ENCODE measurements at regions not wholly inside any gene's neighbourhood (a gene's known extent, or its start where the extent isn't known, plus 50 kb on each side); places are given as distances from the start of the nearest gene placed in this dataset.

GRCh38 chr15:20646529-20647142 lies 105.0 kb upstream of the GOLGA6L6 start:
- intact Hi-C loops (cut with micrococcal nuclease), result no loop called here
- no peaks in the 10 kb centered on the region for H3K4me1 Mint-ChIP-seq (ENCODE audit: insufficient read depth, unreplicated experiment)
- TF ChIP-seq, protein P1, sequence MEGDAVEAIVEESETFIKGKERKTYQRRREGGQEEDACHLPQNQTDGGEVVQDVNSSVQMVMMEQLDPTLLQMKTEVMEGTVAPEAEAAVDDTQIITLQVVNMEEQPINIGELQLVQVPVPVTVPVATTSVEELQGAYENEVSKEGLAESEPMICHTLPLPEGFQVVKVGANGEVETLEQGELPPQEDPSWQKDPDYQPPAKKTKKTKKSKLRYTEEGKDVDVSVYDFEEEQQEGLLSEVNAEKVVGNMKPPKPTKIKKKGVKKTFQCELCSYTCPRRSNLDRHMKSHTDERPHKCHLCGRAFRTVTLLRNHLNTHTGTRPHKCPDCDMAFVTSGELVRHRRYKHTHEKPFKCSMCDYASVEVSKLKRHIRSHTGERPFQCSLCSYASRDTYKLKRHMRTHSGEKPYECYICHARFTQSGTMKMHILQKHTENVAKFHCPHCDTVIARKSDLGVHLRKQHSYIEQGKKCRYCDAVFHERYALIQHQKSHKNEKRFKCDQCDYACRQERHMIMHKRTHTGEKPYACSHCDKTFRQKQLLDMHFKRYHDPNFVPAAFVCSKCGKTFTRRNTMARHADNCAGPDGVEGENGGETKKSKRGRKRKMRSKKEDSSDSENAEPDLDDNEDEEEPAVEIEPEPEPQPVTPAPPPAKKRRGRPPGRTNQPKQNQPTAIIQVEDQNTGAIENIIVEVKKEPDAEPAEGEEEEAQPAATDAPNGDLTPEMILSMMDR (IDR thresholded peaks at IDR 0.05; ENCODE audit: unreplicated experiment), result no peak
- no peak overlapping the region for H3K4me3 Mint-ChIP-seq (ENCODE audit: unreplicated experiment)
- ChIA-PET POLR2A (interaction anchor here (1.1 to 1.2 kb wide), 2 partner anchors 11 to 16 kb away, joined by 3 to 4 read pairs; no protein-coding TSS in a partner anchor), CTCF (interaction anchor here (1.0 to 1.7 kb wide), 2 partner anchors 627 to 638 kb away, joined by 3 to 6 read pairs; no protein-coding TSS in a partner anchor)
- H3K27ac Mint-ChIP-seq (ENCODE audit: low read depth, unreplicated experiment), result no peak overlapping the region
- H3K9me3 Mint-ChIP-seq (ENCODE audit: unreplicated experiment), result no peaks in the 10 kb centered on the region
- no TSS peak for BruUV-seq (replicated peaks)
- no peak for DNase-seq (ENCODE audit: unreplicated experiment)
- H3K36me3 Mint-ChIP-seq (ENCODE audit: insufficient read depth, unreplicated experiment), result no peaks in the 10 kb centered on the region
- H3K27me3 Mint-ChIP-seq (ENCODE audit: insufficient read depth, unreplicated experiment), result no peaks in the 10 kb centered on the region

GRCh38 chr15:20645956-20646355 lies 104.4 kb upstream of the GOLGA6L6 start:
- Mint-ChIP-seq H3K9me3 (ENCODE audit: unreplicated experiment) (no peaks in the 10 kb centered on the region), H3K36me3 (ENCODE audit: insufficient read depth, unreplicated experiment) (no peaks in the 10 kb centered on the region), H3K27me3 (ENCODE audit: insufficient read depth, unreplicated experiment) (no peaks in the 10 kb centered on the region), H3K4me3 (ENCODE audit: unreplicated experiment) (no peak overlapping the region), H3K27ac (ENCODE audit: low read depth, unreplicated experiment) (no peak overlapping the region), H3K4me1 (ENCODE audit: insufficient read depth, unreplicated experiment) (no peaks in the 10 kb centered on the region)
- intact Hi-C loops (cut with micrococcal nuclease), result no loop called here
- CTCF ChIA-PET, result interaction anchor here (1.0 to 1.7 kb wide), 2 partner anchors 627 to 638 kb away, joined by 3 to 6 read pairs; no protein-coding TSS in a partner anchor
- TF ChIP-seq, protein P1 (IDR thresholded peaks at IDR 0.05; ENCODE audit: unreplicated experiment), result no peak
- DNase-seq (ENCODE audit: unreplicated experiment), result peak; percentile 61
- no TSS peak for BruUV-seq (replicated peaks)
- POLR2A ChIA-PET, result interaction anchor here (1.1 to 1.2 kb wide), 2 partner anchors 11 to 17 kb away, joined by 3 to 4 read pairs; no protein-coding TSS in a partner anchor

- CTCF ChIA-PET, result interaction anchor here (1.7 kb wide), 1 partner anchor 639 kb away, joined by 6 read pairs; no protein-coding TSS in a partner anchor
- Mint-ChIP-seq H3K9me3 (ENCODE audit: unreplicated experiment) (no peaks in the 10 kb centered on the region), H3K36me3 (ENCODE audit: insufficient read depth, unreplicated experiment) (no peaks in the 10 kb centered on the region), H3K4me3 (ENCODE audit: unreplicated experiment) (no peak overlapping the region), H3K4me1 (ENCODE audit: insufficient read depth, unreplicated experiment) (no peaks in the 10 kb centered on the region), H3K27me3 (ENCODE audit: insufficient read depth, unreplicated experiment) (no peaks in the 10 kb centered on the region), H3K27ac (ENCODE audit: low read depth, unreplicated experiment) (no peak overlapping the region)
- DNase-seq (ENCODE audit: unreplicated experiment), result no peak
- POLR2A ChIA-PET, result interaction anchor here (0.9 kb wide), 1 partner anchor 8 kb away, joined by 3 read pairs; no protein-coding TSS in a partner anchor
- TF ChIP-seq, protein P1 (IDR thresholded peaks at IDR 0.05; ENCODE audit: unreplicated experiment), result no peak
- intact Hi-C loops (cut with micrococcal nuclease), result no loop called here
- BruUV-seq (replicated peaks), result no TSS peak
These were observed 103.3 kb upstream of the GOLGA6L6 start for GRCh38 chr15:20644896-20645295.

DNA sequence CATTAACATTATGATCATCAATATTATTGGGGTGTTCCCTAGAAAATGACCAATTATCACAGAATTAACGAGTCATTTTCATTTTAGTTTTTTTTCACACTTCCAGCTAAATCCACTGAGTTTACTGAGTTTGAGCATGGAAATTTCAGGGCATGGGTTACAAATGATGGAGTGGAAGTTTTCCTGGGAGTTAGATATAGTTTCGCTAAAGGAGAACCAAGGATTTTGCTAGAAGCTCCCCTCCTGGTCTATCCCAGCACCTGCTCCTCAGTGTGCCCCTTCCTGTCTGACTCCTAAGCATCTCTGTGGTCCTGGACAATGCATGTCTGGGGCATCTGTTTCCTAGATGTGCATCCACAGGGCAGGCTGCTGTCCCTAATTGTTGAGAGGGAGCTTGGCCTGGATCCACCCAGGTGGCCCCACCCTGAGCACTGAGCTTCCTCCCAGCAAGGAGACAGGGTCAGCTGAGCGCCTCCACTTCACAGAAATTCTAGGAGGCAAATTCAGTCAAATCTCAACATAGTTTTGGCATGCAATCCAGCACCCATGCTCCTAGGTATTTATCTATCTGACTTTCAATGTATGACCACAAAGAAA lies 102.3 kb upstream of the GOLGA6L6 start:
- Mint-ChIP-seq H3K4me1 (ENCODE audit: insufficient read depth, unreplicated experiment) (no peaks in the 10 kb centered on the region), H3K36me3 (ENCODE audit: insufficient read depth, unreplicated experiment) (no peaks in the 10 kb centered on the region), H3K9me3 (ENCODE audit: unreplicated experiment) (no peaks in the 10 kb centered on the region), H3K27ac (ENCODE audit: low read depth, unreplicated experiment) (no peak overlapping the region), H3K4me3 (ENCODE audit: unreplicated experiment) (no peak overlapping the region), H3K27me3 (ENCODE audit: insufficient read depth, unreplicated experiment) (no peaks in the 10 kb centered on the region)
- DNase-seq (ENCODE audit: unreplicated experiment), result no peak
- ChIA-PET POLR2A (interaction anchor here (0.9 to 1.1 kb wide), 2 partner anchors 9 to 24 kb away, joined by 3 read pairs; no protein-coding TSS in a partner anchor), CTCF (interaction anchor here (0.5 to 1.7 kb wide), 4 partner anchors 10 to 615 kb away, joined by 3 read pairs; no protein-coding TSS in a partner anchor)
- no TSS peak for BruUV-seq (replicated peaks)
- TF ChIP-seq, protein P1 (IDR thresholded peaks at IDR 0.05; ENCODE audit: unreplicated experiment), result no peak
- intact Hi-C loops (cut with micrococcal nuclease), result no loop called here
